ENCODE measurements at regions not wholly inside any gene's neighbourhood (a gene's known extent, or its start where the extent isn't known, plus 50 kb on each side); places are given as distances from the start of the nearest gene placed in this dataset.

GRCh38 chr2:203811491-203812221, 55.9 kb upstream of the CTLA4 start:
- DNase-seq, result peak; percentile 73
- in situ Hi-C loops (cut with HindIII; ENCODE audit: low pct_ligation_motif_present, low pct_unique_long_range_greater_than_20kb, low sequenced_read_pairs), result no loop called here

- no peak for DNase-seq
- in situ Hi-C loops (cut with HindIII; ENCODE audit: low pct_ligation_motif_present, low pct_unique_long_range_greater_than_20kb, low sequenced_read_pairs), result no loop called here
Observed at GRCh38 chr2:203812294-203813221, 55.0 kb upstream of the CTLA4 start.

GRCh38 chr2:203813684-203814083, 53.9 kb upstream of the CTLA4 start:
- in situ Hi-C loops (cut with HindIII; ENCODE audit: low pct_ligation_motif_present, low pct_unique_long_range_greater_than_20kb, low sequenced_read_pairs), result no loop called here
- DNase-seq, result no peak

GRCh38 chr2:203814661-203815540, 52.7 kb upstream of the CTLA4 start:
- in situ Hi-C loops (cut with HindIII; ENCODE audit: low pct_ligation_motif_present, low pct_unique_long_range_greater_than_20kb, low sequenced_read_pairs), result no loop called here
- peak; percentile 78 for DNase-seq

GRCh38 chr2:203815541-203815898, 52.1 kb upstream of the CTLA4 start:
- in situ Hi-C loops (cut with HindIII; ENCODE audit: low pct_ligation_motif_present, low pct_unique_long_range_greater_than_20kb, low sequenced_read_pairs), result no loop called here
- no peak for DNase-seq

- DNase-seq, result no peak
- in situ Hi-C loops (cut with HindIII; ENCODE audit: low pct_ligation_motif_present, low pct_unique_long_range_greater_than_20kb, low sequenced_read_pairs), result no loop called here
Observed at GRCh38 chr2:203817147-203817546, 50.4 kb upstream of the CTLA4 start.
